Tibial nerve (tissue), 4 donors: ENCODE measurements at regions not wholly inside any gene's neighbourhood (a gene's known extent, or its start where the extent isn't known, plus 50 kb on each side); places are given as distances from the start of the nearest gene placed in this dataset.

ENCODE experiments used
- EP300 ChIP-seq, 2 donors: sonication (generic); formaldehyde crosslinking; IDR thresholded peaks; one replicate each; pipeline ENCODE4 v1.6.1; 2017; ENCODE audit warnings: antibody characterized with exemption in 2 of 2, mild to moderate bottlenecking in 1 of 2
- POLR2A ChIP-seq, 2 donors: fragments of 450-650 bp; IDR thresholded peaks; one replicate each; pipeline ENCODE4 v1.6.1; 2017; ENCODE audit warnings: antibody characterized with exemption in 2 of 2, mild to moderate bottlenecking in 2 of 2, moderate library complexity in 2 of 2
- TF ChIP-seq, protein P1 (sequence below), 5 experiments: fragments of 200-600 bp in 3 of 5; fragments of 450-650 bp in 2 of 5; sonication (generic) in 3 of 5; IDR thresholded peaks; one replicate each; pipeline ENCODE4 v1.5.1; 2016 to 2019; ENCODE audit warnings: antibody characterized with exemption in 5 of 5, mild to moderate bottlenecking in 3 of 5, moderate library complexity in 2 of 5

DNA sequence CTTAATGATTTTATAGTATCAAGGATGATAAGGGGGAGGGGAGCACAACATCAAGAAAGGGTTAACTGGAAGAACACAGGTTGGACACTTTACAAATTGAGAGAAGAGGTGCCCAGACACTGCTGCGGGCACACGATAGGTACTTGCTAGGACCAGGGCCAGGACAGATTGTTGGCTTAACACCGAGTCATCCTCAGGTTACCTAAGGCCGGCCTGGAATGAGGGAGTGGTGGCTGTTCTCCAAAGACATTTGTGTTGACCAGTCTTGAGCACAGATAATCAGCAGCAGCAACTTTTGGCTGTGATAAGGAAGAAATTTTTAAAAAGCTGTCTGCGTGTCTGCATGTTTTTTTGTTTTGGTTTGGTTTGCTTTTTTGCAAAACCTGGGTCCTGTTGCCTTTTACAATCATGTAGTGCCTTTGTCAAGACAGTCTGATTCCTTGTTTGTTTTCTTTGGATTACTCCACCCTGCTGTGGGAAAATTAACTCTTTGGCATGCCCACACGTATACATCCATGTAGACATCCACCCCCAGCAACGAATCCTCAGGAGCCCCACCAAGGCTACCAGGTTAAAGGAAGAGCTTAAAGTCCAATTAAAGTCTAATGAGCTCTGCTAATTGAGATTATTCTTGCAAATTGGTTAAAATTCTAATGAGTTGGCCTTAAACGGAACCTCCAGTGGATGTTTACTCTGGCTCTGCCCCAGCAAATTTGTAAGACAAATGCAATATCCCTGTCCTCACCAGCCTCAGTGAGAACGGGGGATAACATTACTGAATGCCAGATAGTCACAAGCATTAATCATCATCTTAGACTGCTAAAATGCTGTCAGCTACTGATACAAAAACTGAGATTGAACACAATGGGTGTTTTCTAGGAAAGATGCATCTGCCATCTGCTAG lies 382.3 kb downstream of the ACTL7B start:
- TF ChIP-seq POLR2A (IDR thresholded peaks at IDR 0.05) (no peak), EP300 (IDR thresholded peaks at IDR 0.05) (no peak)
- TF ChIP-seq, protein P1, sequence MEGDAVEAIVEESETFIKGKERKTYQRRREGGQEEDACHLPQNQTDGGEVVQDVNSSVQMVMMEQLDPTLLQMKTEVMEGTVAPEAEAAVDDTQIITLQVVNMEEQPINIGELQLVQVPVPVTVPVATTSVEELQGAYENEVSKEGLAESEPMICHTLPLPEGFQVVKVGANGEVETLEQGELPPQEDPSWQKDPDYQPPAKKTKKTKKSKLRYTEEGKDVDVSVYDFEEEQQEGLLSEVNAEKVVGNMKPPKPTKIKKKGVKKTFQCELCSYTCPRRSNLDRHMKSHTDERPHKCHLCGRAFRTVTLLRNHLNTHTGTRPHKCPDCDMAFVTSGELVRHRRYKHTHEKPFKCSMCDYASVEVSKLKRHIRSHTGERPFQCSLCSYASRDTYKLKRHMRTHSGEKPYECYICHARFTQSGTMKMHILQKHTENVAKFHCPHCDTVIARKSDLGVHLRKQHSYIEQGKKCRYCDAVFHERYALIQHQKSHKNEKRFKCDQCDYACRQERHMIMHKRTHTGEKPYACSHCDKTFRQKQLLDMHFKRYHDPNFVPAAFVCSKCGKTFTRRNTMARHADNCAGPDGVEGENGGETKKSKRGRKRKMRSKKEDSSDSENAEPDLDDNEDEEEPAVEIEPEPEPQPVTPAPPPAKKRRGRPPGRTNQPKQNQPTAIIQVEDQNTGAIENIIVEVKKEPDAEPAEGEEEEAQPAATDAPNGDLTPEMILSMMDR (IDR thresholded peaks at IDR 0.05) = no peak
